Neural crest cell (in vitro differentiated cells): ENCODE measurements at regions not wholly inside any gene's neighbourhood (a gene's known extent, or its start where the extent isn't known, plus 50 kb on each side); places are given as distances from the start of the nearest gene placed in this dataset.

Experiments
- DNase-seq: peaks from one replicate; pipeline ENCODE4 v3.0.0; 2021; ENCODE audit warnings: low read depth, mixed read lengths, low spot score
- H3K27ac Mint-ChIP-seq: one replicate; pipeline ENCODE4 v1.8.0; 2021; ENCODE audit warnings: mild to moderate bottlenecking, mixed read lengths; ENCODE audit not compliant: unreplicated experiment
- H3K27me3 Mint-ChIP-seq: 2 replicates; pipeline ENCODE4 v1.8.0; 2021; ENCODE audit warnings: low read depth, mild to moderate bottlenecking, mixed read lengths
- H3K36me3 Mint-ChIP-seq: 2 replicates; pipeline ENCODE4 v1.8.0; 2021; ENCODE audit warnings: low read depth, mild to moderate bottlenecking, mixed read lengths
- H3K4me1 Mint-ChIP-seq: 2 replicates; pipeline ENCODE4 v1.8.0; 2021; ENCODE audit warnings: mixed read lengths
- H3K4me3 Mint-ChIP-seq: one replicate; pipeline ENCODE4 v1.8.0; 2021; ENCODE audit warnings: mild to moderate bottlenecking, mixed read lengths
- H3K9me3 Mint-ChIP-seq: 2 replicates; pipeline ENCODE4 v1.8.0; 2021; ENCODE audit warnings: mixed read lengths
- TF ChIP-seq, protein P1 (sequence below): fragments of 200-600 bp; sonication (generic); conservative IDR thresholded peaks from 2 replicates; pipeline ENCODE4 v1.5.0; 2021; ENCODE audit warnings: antibody characterized with exemption, mild to moderate bottlenecking

DNA sequence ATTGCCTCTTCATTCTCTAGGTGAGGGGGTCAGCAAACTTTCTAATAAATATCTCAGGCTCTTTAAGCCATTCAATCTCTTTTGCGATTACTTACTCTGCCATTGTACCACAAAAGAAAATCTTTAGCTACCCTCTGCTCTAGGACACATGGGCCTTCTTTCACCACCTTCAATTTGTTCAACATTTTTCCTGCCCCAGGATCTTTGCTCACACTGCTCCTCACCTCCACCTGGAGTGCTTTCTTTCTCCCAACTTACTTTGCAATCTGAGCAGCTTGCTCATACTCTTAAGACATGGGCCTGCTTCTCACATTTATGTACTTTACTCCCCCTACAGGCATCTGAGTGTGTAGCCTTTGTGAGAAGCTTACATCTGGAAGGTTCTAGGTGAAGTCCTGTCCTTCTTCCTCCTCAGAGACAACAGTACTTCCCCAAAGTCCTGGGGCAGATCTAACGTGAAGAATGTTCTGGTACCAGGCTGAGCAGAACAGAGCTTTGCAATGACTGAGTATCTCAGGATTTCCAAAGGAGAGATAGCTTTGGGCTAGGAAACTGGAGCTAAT lies 55.0 kb upstream of the PRDM5 start:
- Mint-ChIP-seq H3K4me3 (no peak overlapping the region), H3K27ac (no peak overlapping the region), H3K27me3 (no peaks in the 10 kb centered on the region), H3K9me3 (peaks cover 2% of the 10 kb centered on the region), H3K36me3 (no peaks in the 10 kb centered on the region), H3K4me1 (peaks cover 17% of the 10 kb centered on the region)
- TF ChIP-seq, protein P1, sequence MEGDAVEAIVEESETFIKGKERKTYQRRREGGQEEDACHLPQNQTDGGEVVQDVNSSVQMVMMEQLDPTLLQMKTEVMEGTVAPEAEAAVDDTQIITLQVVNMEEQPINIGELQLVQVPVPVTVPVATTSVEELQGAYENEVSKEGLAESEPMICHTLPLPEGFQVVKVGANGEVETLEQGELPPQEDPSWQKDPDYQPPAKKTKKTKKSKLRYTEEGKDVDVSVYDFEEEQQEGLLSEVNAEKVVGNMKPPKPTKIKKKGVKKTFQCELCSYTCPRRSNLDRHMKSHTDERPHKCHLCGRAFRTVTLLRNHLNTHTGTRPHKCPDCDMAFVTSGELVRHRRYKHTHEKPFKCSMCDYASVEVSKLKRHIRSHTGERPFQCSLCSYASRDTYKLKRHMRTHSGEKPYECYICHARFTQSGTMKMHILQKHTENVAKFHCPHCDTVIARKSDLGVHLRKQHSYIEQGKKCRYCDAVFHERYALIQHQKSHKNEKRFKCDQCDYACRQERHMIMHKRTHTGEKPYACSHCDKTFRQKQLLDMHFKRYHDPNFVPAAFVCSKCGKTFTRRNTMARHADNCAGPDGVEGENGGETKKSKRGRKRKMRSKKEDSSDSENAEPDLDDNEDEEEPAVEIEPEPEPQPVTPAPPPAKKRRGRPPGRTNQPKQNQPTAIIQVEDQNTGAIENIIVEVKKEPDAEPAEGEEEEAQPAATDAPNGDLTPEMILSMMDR = peak; percentile 53
- DNase-seq = no peak

DNA sequence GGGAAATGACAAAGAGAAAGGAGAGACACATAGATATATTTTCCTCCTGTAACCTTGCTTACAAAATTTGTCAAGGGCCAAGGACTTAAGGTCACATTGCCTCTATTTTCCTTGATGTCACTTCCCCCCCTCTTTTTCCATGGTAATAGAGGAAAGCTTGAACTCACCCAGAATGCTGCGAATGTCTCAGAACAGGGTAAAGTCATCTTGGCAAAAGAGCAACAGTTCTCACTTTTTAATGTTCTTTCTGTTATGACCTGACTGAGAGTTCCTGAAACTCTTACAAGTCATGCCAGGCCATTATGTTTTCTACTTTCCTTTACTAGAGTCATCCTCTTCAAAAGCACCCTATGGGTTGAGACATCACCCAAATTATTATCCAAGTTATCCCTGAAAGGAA lies 50.7 kb upstream of the PRDM5 start:
- Mint-ChIP-seq H3K4me3 (no peak overlapping the region), H3K36me3 (no peaks in the 10 kb centered on the region), H3K27me3 (no peaks in the 10 kb centered on the region), H3K9me3 (no peaks in the 10 kb centered on the region), H3K27ac (no peak overlapping the region), H3K4me1 (peaks cover 15% of the 10 kb centered on the region)
- TF ChIP-seq, protein P1 = no peak
- no peak for DNase-seq
